ENCODE measurements at regions not wholly inside any gene's neighbourhood (a gene's known extent, or its start where the extent isn't known, plus 50 kb on each side); places are given as distances from the start of the nearest gene placed in this dataset.

DNA sequence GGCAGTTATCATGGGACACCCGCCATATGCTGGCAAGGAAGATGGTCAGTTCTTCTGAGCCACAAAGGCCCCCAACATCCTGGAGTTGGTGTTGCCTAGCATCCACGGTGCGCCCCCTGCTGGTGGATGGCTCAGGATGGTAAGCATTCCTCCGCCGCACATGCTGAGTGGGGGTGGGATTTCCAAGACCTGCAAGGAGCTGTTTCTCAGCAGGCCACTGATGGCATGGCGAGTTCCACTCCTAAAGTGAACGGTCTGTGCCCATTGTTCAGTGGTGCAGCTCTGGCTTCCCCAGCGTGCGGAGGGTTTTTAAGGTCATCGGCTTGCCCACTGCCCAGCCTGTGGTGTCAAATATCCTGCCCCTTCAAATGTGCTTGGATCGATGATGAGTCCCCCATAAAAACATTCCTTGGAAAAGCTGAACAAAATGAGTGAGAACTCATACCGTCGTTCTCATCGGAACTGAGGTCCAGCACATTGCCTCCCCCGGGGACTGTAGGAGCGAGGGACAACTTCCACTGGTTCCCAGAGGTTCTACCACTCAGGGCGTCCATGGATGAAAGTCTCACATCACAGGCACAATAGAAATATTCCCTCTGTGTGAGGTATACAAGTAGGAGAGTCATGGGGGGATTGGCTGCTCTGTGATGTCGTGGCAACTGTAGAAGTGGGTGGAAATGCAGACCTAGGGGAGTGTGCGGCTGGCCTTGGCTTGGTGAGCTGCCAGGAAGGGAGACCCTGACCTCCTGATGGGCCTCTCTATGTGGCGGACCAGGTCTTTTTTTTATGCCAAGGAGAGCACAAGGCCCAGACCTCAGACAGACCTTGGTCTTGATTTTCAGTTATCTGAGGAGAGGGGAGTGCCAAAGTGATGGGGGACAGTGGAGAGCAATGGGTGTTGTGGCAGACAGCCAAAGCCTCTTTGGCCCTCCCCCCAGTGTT is 102.0 kb downstream of the SNRPN start:
- H3K4me3 ChIP-seq (ENCODE audit: low read depth, low read length) = no peak overlapping the region
- TF ChIP-seq, protein P1, sequence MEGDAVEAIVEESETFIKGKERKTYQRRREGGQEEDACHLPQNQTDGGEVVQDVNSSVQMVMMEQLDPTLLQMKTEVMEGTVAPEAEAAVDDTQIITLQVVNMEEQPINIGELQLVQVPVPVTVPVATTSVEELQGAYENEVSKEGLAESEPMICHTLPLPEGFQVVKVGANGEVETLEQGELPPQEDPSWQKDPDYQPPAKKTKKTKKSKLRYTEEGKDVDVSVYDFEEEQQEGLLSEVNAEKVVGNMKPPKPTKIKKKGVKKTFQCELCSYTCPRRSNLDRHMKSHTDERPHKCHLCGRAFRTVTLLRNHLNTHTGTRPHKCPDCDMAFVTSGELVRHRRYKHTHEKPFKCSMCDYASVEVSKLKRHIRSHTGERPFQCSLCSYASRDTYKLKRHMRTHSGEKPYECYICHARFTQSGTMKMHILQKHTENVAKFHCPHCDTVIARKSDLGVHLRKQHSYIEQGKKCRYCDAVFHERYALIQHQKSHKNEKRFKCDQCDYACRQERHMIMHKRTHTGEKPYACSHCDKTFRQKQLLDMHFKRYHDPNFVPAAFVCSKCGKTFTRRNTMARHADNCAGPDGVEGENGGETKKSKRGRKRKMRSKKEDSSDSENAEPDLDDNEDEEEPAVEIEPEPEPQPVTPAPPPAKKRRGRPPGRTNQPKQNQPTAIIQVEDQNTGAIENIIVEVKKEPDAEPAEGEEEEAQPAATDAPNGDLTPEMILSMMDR (IDR thresholded peaks at IDR 0.05; ENCODE audit: insufficient read depth, low read depth, low read length, missing control alignments) = peak; percentile 1
- no peak for DNase-seq (ENCODE audit: low read depth)

DNA sequence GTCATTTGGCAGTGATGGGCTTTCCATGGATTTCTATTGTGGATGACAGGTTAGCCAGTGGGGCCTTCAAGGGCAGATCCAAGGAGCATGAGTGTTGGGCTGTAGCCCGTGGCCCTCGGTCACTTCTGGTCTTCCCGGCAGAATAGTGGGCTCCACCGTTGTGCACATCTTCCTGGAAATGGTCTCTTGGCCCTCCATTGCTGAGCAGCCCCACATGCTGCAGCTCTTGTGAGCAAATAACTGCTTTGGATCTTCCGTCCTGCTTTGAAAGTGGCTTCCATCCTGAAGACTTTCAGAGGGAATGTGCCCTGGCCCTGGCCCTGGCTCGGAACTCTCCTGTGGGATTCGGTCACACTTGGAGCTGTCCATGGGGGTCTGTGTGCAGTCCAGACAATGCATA is 102.8 kb downstream of the SNRPN start:
- DNase-seq (ENCODE audit: low read depth) = no peak
- no peak overlapping the region for H3K4me3 ChIP-seq (ENCODE audit: low read depth, low read length)
- TF ChIP-seq, protein P1 (IDR thresholded peaks at IDR 0.05; ENCODE audit: insufficient read depth, low read depth, low read length, missing control alignments) = no peak

DNA sequence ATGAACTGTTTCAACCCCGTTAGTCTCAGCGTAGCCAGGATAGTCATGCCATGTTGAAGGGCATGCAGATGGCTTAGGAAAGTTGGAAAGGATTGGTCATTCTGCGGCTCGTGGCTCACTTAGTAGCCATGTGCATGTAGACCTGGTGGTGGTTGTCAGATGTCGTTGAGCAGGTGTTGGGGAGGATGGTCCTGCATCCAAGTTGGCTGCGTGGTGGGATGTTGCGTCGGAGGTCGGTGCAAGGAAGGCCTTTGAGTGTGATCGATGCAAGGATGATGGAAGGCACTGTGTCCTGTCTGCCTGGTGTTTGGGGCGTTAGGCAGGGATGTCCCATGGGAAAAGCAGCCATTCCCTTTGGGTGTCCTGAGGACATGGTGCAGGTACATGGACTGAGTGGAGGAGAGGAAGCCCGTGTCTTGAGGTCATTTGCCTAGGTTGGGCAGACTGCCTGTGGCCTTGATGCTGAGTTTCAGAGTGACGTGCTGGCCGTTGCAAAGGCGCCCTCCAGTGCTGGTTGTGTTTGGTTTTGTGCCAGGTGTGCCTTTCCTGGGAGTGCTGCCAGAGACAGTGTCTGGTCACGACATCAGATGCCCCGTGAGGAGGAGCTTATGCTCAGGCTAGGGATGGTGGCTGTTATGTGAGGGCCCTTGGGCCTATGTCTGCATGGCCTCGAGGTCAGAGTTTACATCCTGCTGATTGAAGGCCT is 103.4 kb downstream of the SNRPN start:
- TF ChIP-seq, protein P1 (IDR thresholded peaks at IDR 0.05; ENCODE audit: insufficient read depth, low read depth, low read length, missing control alignments) = no peak
- DNase-seq (ENCODE audit: low read depth) = no peak
- H3K4me3 ChIP-seq (ENCODE audit: low read depth, low read length) = no peak overlapping the region

DNA sequence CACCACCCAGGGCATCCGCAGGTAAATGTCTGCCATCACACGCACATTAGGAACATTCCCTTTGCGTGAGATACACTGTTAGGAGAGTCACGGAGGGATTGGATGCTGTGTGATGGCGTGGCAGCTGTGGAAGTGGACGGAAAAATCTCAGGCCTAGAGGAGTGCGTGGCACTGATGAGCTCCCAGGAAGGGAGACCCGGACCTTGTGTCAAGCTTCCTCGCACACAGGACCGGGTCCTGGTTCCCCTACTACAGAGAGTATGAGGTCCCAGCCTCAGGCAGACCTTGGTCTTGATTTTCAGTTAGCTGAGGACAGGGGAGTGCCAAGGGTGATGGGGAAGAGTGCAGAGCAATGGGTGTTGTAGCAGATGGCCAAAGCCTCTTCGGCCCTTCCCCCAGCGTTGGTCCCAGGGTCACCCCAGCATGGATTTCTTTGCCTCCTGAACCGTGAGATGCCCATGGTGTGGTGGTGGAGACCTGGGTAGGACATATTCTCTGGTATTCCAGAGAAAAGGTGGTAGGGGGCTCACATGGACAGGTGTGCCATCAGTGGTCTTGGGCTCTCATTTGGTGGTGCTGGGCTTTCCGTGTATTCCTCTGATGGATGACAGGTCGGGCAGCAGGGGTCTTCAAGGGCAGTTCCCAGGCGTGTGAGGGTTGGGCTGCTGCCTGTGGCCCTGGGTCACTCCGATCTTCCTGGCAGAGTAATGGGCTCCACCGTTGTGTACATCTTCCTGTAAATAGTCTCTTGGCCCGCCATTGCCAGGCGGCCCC is 105.1 kb downstream of the SNRPN start:
- no peak overlapping the region for H3K4me3 ChIP-seq (ENCODE audit: low read depth, low read length)
- TF ChIP-seq, protein P1 (IDR thresholded peaks at IDR 0.05; ENCODE audit: insufficient read depth, low read depth, low read length, missing control alignments) = no peak
- no peak for DNase-seq (ENCODE audit: low read depth)

DNA sequence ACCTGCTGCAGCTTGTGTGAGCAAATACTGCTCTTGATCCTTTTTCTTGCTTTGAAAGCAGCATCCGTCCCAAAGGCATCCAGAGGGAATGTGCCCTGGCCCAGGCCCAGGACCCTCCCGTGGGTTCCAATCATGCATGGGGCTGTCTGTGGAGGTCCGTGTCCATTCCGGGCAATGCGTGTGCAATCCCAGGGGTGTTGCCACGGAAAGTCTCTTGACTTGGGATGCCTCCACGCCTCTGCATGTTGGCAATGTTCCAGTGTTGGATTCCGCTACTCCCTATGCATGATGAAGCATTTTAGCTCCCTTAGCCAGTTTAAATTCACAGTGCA is 105.7 kb downstream of the SNRPN start:
- DNase-seq (ENCODE audit: low read depth) = no peak

DNA sequence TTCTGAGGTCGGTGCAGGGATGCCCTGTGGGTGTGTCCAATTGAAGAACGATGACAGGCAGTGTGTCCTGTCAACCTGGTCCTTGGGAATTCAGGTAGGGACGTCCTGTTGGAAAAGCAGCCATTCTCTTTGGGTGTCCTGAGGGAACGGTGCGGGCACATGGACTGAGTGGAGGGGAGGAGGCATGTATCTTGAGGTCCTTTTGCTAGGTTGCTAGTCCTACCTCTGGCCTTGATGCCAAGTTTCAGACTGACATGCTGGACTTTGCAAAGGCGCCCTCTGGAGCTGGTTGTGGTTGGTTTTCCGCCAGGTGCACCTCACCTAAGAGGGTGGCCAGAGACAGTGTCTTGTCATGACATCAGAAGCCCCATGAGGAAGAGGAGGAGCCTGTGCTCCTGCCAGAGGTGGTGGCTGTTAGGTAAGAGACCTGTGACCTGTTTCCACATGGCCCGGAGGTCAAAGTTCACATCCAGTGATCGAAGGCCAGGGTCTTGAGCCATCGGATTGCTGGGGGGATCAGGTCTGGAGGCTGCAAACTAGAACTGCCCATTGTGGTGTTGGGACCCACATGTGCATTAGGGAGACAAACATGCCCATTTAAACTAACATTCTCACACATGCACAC is 106.3 kb downstream of the SNRPN start:
- H3K4me3 ChIP-seq (ENCODE audit: low read depth, low read length) = no peak overlapping the region
- no peak for DNase-seq (ENCODE audit: low read depth)
- TF ChIP-seq, protein P1 (IDR thresholded peaks at IDR 0.05; ENCODE audit: insufficient read depth, low read depth, low read length, missing control alignments) = no peak

More for the DNA sequence above, 105.7 kb downstream of the SNRPN start:
- TF ChIP-seq, protein P1 (IDR thresholded peaks at IDR 0.05; ENCODE audit: insufficient read depth, low read depth, low read length, missing control alignments) = no peak
- no peak overlapping the region for H3K4me3 ChIP-seq (ENCODE audit: low read depth, low read length)

All from GM12865 (cell line).